ENCODE measurements at regions not wholly inside any gene's neighbourhood (a gene's known extent, or its start where the extent isn't known, plus 50 kb on each side); places are given as distances from the start of the nearest gene placed in this dataset.

DNA sequence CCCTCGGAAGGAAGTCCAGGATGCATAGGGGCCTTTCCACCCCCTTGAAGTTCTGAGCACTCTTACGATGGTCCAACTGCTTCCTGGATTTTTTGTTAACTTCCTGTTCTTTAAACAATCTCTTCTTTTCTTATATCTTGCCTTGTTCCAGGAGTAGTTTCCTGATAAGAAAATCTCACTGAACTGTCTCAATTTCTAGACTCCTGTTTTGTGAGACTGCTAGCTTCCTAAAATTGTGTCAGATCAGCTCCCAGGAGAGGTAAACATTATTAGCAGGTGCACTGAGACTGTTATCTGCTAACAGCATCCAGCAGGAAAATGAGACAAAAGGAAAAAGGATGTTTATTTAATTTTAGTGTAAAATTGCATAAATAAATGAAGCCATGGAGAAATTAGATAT is 106.2 kb upstream of the PITRM1 start:
- no peaks in the 10 kb centered on the region for H3K27me3 ChIP-seq
- in situ Hi-C loops (cut with MboI; ENCODE audit: low pct_ligation_motif_present in 1 of 4, low pct_unique_long_range_greater_than_20kb in 1 of 4, low sequenced_read_pairs in 3 of 4): no loop called here
- intact Hi-C loops (cut with DNase I; ENCODE audit: low total_unique reads): no loop called here
- H3K4me3 ChIP-seq: no peak overlapping the region
- no peaks in the 10 kb centered on the region for H3K9me3 ChIP-seq
- DNase-seq: no peak
- no peak overlapping the region for H3K27ac ChIP-seq
- TF ChIP-seq POLR2A (IDR thresholded peaks at IDR 0.05): no peak
- TF ChIP-seq, protein P1, sequence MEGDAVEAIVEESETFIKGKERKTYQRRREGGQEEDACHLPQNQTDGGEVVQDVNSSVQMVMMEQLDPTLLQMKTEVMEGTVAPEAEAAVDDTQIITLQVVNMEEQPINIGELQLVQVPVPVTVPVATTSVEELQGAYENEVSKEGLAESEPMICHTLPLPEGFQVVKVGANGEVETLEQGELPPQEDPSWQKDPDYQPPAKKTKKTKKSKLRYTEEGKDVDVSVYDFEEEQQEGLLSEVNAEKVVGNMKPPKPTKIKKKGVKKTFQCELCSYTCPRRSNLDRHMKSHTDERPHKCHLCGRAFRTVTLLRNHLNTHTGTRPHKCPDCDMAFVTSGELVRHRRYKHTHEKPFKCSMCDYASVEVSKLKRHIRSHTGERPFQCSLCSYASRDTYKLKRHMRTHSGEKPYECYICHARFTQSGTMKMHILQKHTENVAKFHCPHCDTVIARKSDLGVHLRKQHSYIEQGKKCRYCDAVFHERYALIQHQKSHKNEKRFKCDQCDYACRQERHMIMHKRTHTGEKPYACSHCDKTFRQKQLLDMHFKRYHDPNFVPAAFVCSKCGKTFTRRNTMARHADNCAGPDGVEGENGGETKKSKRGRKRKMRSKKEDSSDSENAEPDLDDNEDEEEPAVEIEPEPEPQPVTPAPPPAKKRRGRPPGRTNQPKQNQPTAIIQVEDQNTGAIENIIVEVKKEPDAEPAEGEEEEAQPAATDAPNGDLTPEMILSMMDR (IDR thresholded peaks at IDR 0.05): no peak
- TF ChIP-seq EP300 (IDR thresholded peaks at IDR 0.05; ENCODE audit: low read depth): no peak
- TF ChIP-seq POLR2AphosphoS5 (IDR thresholded peaks at IDR 0.05): no peak
- H3K36me3 ChIP-seq: no peaks in the 10 kb centered on the region
- H3K4me1 ChIP-seq: no peaks in the 10 kb centered on the region
- WGBS, 2 donors (ENCODE audit: low coverage in 1 of 2): 48 to 63% methylated on average over 2 of the region's 2 CpGs

DNA sequence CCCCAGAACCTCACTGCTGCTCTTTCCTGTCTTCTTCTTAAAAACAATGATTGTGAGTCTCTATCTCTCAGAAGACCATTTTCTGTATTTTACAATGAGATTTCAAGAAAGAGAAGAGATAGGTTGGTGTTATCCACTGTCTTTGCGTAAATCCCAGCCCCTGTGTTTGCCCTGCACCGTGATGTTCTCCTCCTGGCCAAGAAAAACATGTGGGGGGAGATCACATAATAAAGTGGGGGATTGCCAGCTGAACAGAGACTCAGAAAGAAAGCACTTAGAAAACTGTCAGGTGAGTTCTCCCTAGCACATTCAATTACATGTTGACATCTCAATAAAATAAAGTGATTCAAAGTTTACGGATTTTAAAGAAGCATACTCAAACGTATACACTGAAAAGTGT is 105.0 kb upstream of the PITRM1 start:
- H3K36me3 ChIP-seq: no peaks in the 10 kb centered on the region
- in situ Hi-C loops (cut with MboI; ENCODE audit: low pct_ligation_motif_present in 1 of 4, low pct_unique_long_range_greater_than_20kb in 1 of 4, low sequenced_read_pairs in 3 of 4): no loop called here
- 60 to 62% methylated on average over 4 of the region's 4 CpGs for WGBS, 2 donors (ENCODE audit: low coverage in 1 of 2)

DNA sequence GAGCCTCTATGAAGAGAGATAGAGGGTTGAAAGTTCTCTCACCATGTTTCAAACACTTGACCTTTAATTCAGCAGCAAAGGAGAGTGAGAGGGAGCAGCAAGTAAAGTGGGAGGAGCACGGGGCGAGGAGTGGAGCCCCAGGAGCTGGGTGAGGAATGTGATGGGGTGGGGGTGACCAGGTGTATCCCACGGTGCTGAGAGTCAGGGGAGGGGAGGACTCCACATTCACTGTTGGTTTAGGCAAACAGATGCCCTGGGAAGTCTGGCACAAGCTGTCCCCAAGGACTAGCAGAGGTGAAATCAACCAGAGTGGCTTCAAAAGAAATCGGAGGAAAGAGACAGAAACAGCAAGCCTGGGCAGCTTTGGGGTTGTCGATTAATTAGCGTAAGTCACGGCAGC is 101.8 kb upstream of the PITRM1 start:
- 87 to 100% methylated on average over 1 to 7 of the region's 7 CpGs for WGBS, 2 donors (ENCODE audit: low coverage in 1 of 2)
- Histone ChIP-seq H3K36me3 (no peaks in the 10 kb centered on the region), H3K4me3 (no peak overlapping the region), H3K27me3 (no peaks in the 10 kb centered on the region), H3K4me1 (no peaks in the 10 kb centered on the region), H3K27ac (no peak overlapping the region), H3K9me3 (no peaks in the 10 kb centered on the region)
- DNase-seq: no peak
- intact Hi-C loops (cut with DNase I; ENCODE audit: low total_unique reads): no loop called here
- in situ Hi-C loops (cut with MboI; ENCODE audit: low pct_ligation_motif_present in 1 of 4, low pct_unique_long_range_greater_than_20kb in 1 of 4, low sequenced_read_pairs in 3 of 4): no loop called here
- TF ChIP-seq POLR2A (IDR thresholded peaks at IDR 0.05) (no peak), POLR2AphosphoS5 (IDR thresholded peaks at IDR 0.05) (no peak)
- TF ChIP-seq, protein P1 (IDR thresholded peaks at IDR 0.05): no peak

More for the DNA sequence above, 105.0 kb upstream of the PITRM1 start:
- TF ChIP-seq POLR2A (IDR thresholded peaks at IDR 0.05): no peak
- TF ChIP-seq EP300 (IDR thresholded peaks at IDR 0.05; ENCODE audit: low read depth): no peak
- no peaks in the 10 kb centered on the region for H3K27me3 ChIP-seq
- no peaks in the 10 kb centered on the region for H3K9me3 ChIP-seq
- H3K4me1 ChIP-seq: no peaks in the 10 kb centered on the region
- no peak overlapping the region for H3K4me3 ChIP-seq
- intact Hi-C loops (cut with DNase I; ENCODE audit: low total_unique reads): no loop called here
- no peak overlapping the region for H3K27ac ChIP-seq
- DNase-seq: no peak

DNA sequence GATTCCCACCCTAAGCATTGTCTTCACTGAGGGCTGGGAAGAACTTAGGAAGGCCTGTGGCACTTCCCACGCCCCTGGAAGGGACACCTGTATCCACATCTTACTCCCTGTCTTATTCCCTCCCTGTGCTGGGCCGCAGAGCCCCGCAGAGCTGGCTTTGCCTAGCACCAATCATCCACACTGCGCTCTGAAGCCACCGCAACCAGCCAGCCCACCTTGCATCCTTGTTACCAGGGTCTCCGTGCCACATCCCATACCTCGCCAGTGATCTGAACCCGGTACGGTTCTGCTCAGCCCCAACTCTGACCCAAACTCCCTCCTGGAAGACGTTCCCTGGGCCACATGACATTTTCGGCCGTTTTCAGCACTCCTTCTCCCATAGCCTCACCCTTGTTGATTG is 101.4 kb upstream of the PITRM1 start:
- Histone ChIP-seq H3K4me3 (no peak overlapping the region), H3K36me3 (no peaks in the 10 kb centered on the region), H3K9me3 (no peaks in the 10 kb centered on the region), H3K4me1 (no peaks in the 10 kb centered on the region), H3K27me3 (no peaks in the 10 kb centered on the region), H3K27ac (no peak overlapping the region)
- TF ChIP-seq EP300 (IDR thresholded peaks at IDR 0.05; ENCODE audit: low read depth) (no peak), POLR2AphosphoS5 (IDR thresholded peaks at IDR 0.05) (no peak), POLR2A (IDR thresholded peaks at IDR 0.05) (no peak)
- TF ChIP-seq, protein P1 (IDR thresholded peaks at IDR 0.05): no peak
- no peak for DNase-seq
- WGBS, 2 donors (ENCODE audit: low coverage in 1 of 2): 78 to 88% methylated on average over 4 to 12 of the region's 12 CpGs
- intact Hi-C loops (cut with DNase I; ENCODE audit: low total_unique reads) (no loop called here), in situ Hi-C loops (cut with MboI; ENCODE audit: low pct_ligation_motif_present in 1 of 4, low pct_unique_long_range_greater_than_20kb in 1 of 4, low sequenced_read_pairs in 3 of 4) (no loop called here)

DNA sequence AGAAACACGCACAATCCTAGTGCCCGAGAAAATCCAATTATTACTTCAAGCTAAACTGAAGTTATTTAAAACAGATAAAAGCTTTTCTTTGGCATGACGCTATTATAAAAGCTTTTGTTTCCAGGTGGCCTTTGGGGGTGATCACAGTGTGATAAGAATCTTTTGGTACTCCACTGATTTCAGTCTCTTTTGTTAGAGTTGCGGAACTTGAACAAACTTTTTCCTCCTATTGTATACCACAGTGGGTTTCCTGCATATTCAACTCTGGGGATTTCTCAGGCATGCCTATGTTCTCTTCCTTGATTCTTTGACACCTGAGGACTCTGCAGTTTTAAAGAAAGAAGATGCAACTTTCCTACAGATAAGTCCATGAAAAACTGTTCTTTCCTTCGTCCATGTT is 99.7 kb upstream of the PITRM1 start:
- intact Hi-C loops (cut with DNase I; ENCODE audit: low total_unique reads) (no loop called here), in situ Hi-C loops (cut with MboI; ENCODE audit: low pct_ligation_motif_present in 1 of 4, low pct_unique_long_range_greater_than_20kb in 1 of 4, low sequenced_read_pairs in 3 of 4) (no loop called here)
- no peak for DNase-seq
- H3K36me3 ChIP-seq: no peaks in the 10 kb centered on the region
- H3K9me3 ChIP-seq: no peaks in the 10 kb centered on the region
- TF ChIP-seq EP300 (IDR thresholded peaks at IDR 0.05; ENCODE audit: low read depth) (no peak), POLR2A (IDR thresholded peaks at IDR 0.05) (no peak), POLR2AphosphoS5 (IDR thresholded peaks at IDR 0.05) (no peak)
- TF ChIP-seq, protein P1 (IDR thresholded peaks at IDR 0.05): no peak
- H3K4me1 ChIP-seq: no peaks in the 10 kb centered on the region
- H3K27ac ChIP-seq: no peak overlapping the region
- 75 to 90% methylated on average over 5 of the region's 5 CpGs for WGBS, 2 donors (ENCODE audit: low coverage in 1 of 2)
- no peak overlapping the region for H3K4me3 ChIP-seq
- no peaks in the 10 kb centered on the region for H3K27me3 ChIP-seq

All from transverse colon (tissue), 4 donors.